ENCODE measurements at regions not wholly inside any gene's neighbourhood (a gene's known extent, or its start where the extent isn't known, plus 50 kb on each side); places are given as distances from the start of the nearest gene placed in this dataset.

- ATAC-seq, result peak; percentile 96
- peak; percentile 74 for DNase-seq (ENCODE audit: low spot score)
- H3K4me3 Mint-ChIP-seq, result peak overlapping the region; percentile 71
- peaks cover 2% of the 10 kb centered on the region for H3K27me3 Mint-ChIP-seq (ENCODE audit: insufficient read depth, low read depth, poor library complexity)
- Histone ChIP-seq H3K36me3 (ENCODE audit: insufficient read depth) (no peaks in the 10 kb centered on the region), H3K4me1 (ENCODE audit: insufficient read depth) (peaks cover 16% of the 10 kb centered on the region), H3F3A (replicated peaks; ENCODE audit: low read depth) (no peaks in the 10 kb centered on the region), H3K27me3 (ENCODE audit: insufficient read depth) (no peaks in the 10 kb centered on the region), H3K79me2 (replicated peaks; ENCODE audit: insufficient read depth) (no peaks in the 10 kb centered on the region), H4K20me1 (replicated peaks; ENCODE audit: insufficient read depth) (no peaks in the 10 kb centered on the region), H3K9me2 (ENCODE audit: insufficient read depth) (no peaks in the 10 kb centered on the region), H2AFZ (peak overlapping the region; percentile 72), H3K4me3 (peak overlapping the region; percentile 41), H3K4me2 (peak overlapping the region; percentile 66), H3K27ac (ENCODE audit: low read depth) (peak overlapping the region; percentile 36; the same call in 1 of the 2 replicates)
- TF ChIP-seq EZH2 (IDR thresholded peaks at IDR 0.05; ENCODE audit: low read depth, unreplicated experiment) (no peak), STAT1 (IDR thresholded peaks at IDR 0.05; ENCODE audit: unreplicated experiment) (no peak), CTCF (conservative IDR thresholded peaks at IDR 0.05; ENCODE audit: low read depth in 2 of 2) (peak in 1 of 2 experiments; percentile 27; a peak in 1 of 4 replicates)
- H3K36me3 Mint-ChIP-seq (ENCODE audit: low read depth), result no peaks in the 10 kb centered on the region
- H3K4me1 Mint-ChIP-seq, result peaks cover 26% of the 10 kb centered on the region
- peak overlapping the region; percentile 82 for H3K27ac Mint-ChIP-seq
- no peaks in the 10 kb centered on the region for H3K9me3 Mint-ChIP-seq
Measured at GRCh38 chr12:16112612-16113560, 164.6 kb downstream of the SLC15A5 start.

- H3K4me2 ChIP-seq, result peak overlapping the region; percentile 66
- H3K27me3 ChIP-seq (ENCODE audit: insufficient read depth), result no peaks in the 10 kb centered on the region
- H3K79me2 ChIP-seq (replicated peaks; ENCODE audit: insufficient read depth), result no peaks in the 10 kb centered on the region
- peaks cover 16% of the 10 kb centered on the region for H3K4me1 ChIP-seq (ENCODE audit: insufficient read depth)
- peak; percentile 11 for DNase-seq (ENCODE audit: low spot score)
- no peak overlapping the region for H3K27ac Mint-ChIP-seq
- peak overlapping the region; percentile 2 for H2AFZ ChIP-seq
- no peaks in the 10 kb centered on the region for H3K36me3 ChIP-seq (ENCODE audit: insufficient read depth)
- H3K9me2 ChIP-seq (ENCODE audit: insufficient read depth), result no peaks in the 10 kb centered on the region
- no peaks in the 10 kb centered on the region for H3F3A ChIP-seq (replicated peaks; ENCODE audit: low read depth)
- no peaks in the 10 kb centered on the region for H3K36me3 Mint-ChIP-seq (ENCODE audit: low read depth)
- ATAC-seq, result peak; percentile 29
- peak overlapping the region; percentile 41 for H3K4me3 ChIP-seq
- H3K4me3 Mint-ChIP-seq, result peak overlapping the region; percentile 71
- H3K4me1 Mint-ChIP-seq, result peaks cover 26% of the 10 kb centered on the region
- H4K20me1 ChIP-seq (replicated peaks; ENCODE audit: insufficient read depth), result no peaks in the 10 kb centered on the region
- H3K9me3 Mint-ChIP-seq, result no peaks in the 10 kb centered on the region
- no peak overlapping the region for H3K27ac ChIP-seq (ENCODE audit: low read depth)
- H3K27me3 Mint-ChIP-seq (ENCODE audit: insufficient read depth, low read depth, poor library complexity), result peaks cover 2% of the 10 kb centered on the region
- no peak for TF ChIP-seq ZNF331 (CRISPR knock-in tag; IDR thresholded peaks at IDR 0.05; ENCODE audit: low read depth)
- TF ChIP-seq STAT1 (IDR thresholded peaks at IDR 0.05; ENCODE audit: unreplicated experiment), result no peak
- TF ChIP-seq REST (IDR thresholded peaks at IDR 0.05; ENCODE audit: unreplicated experiment), result no peak
- TF ChIP-seq EZH2phosphoT487 (IDR thresholded peaks at IDR 0.05; ENCODE audit: unreplicated experiment), result no peak
- no peak for TF ChIP-seq CTCF (conservative IDR thresholded peaks at IDR 0.05; ENCODE audit: low read depth in 2 of 2)
- no peak for TF ChIP-seq ZNF114 (CRISPR knock-in tag; IDR thresholded peaks at IDR 0.05)
- TF ChIP-seq CREB1 (CRISPR knock-in tag; IDR thresholded peaks at IDR 0.05; ENCODE audit: low read depth), result no peak
- no peak for TF ChIP-seq ETS1 (IDR thresholded peaks at IDR 0.05)
- TF ChIP-seq JUNB (IDR thresholded peaks at IDR 0.05; ENCODE audit: unreplicated experiment), result no peak
- no peak for TF ChIP-seq EZH2 (IDR thresholded peaks at IDR 0.05; ENCODE audit: low read depth, unreplicated experiment)
- no peak for TF ChIP-seq POLR2AphosphoS5 (IDR thresholded peaks at IDR 0.05; ENCODE audit: low read depth)
Measured at GRCh38 chr12:16112130-16112529, 165.4 kb downstream of the SLC15A5 start.

Data from GM23338 (cell line).